ACC112 (cell line): ENCODE measurements at regions not wholly inside any gene's neighbourhood (a gene's known extent, or its start where the extent isn't known, plus 50 kb on each side); places are given as distances from the start of the nearest gene placed in this dataset.

Source experiments
- H2AFZ ChIP-seq: fragments of 200-600 bp; sonication (generic); one replicate; pipeline ENCODE4 v1.6.0; 2017; ENCODE audit warnings: antibody characterized with exemption, low read length; ENCODE audit not compliant: unreplicated experiment
- H3K27ac ChIP-seq: fragments of 200-600 bp; sonication (generic); 2 replicates; pipeline ENCODE4 v1.5.1; 2014; ENCODE audit warnings: low read depth, mild to moderate bottlenecking, antibody characterized with exemption, low read length, moderate library complexity
- H3K27me3 ChIP-seq: fragments of 200-600 bp; sonication (generic); 2 replicates; pipeline ENCODE4 v1.6.1; 2014; ENCODE audit warnings: mild to moderate bottlenecking, antibody characterized with exemption, low read length, moderate library complexity, mixed read lengths; ENCODE audit not compliant: insufficient read depth
- H3K36me3 ChIP-seq: fragments of 200-600 bp; sonication (generic); 2 replicates; pipeline ENCODE4 v1.6.1; 2016; ENCODE audit warnings: mild to moderate bottlenecking, antibody characterized with exemption, low read length, moderate library complexity, mixed read lengths; ENCODE audit not compliant: insufficient read depth
- H3K4me1 ChIP-seq: fragments of 200-600 bp; sonication (generic); one replicate; pipeline ENCODE4 v1.6.1; 2016; ENCODE audit warnings: low read length, mixed read lengths; ENCODE audit not compliant: insufficient read depth, unreplicated experiment, control insufficient read depth
- H3K4me3 ChIP-seq: fragments of 200-600 bp; sonication (generic); 2 replicates; pipeline ENCODE4 v1.5.1; 2014; ENCODE audit warnings: mild to moderate bottlenecking, low read depth, low read length
- H3K79me2 ChIP-seq: fragments of 200-600 bp; sonication (generic); one replicate; pipeline ENCODE4 v1.6.0; 2016; ENCODE audit warnings: low read length; ENCODE audit not compliant: control insufficient read depth, unreplicated experiment, insufficient read depth

DNA sequence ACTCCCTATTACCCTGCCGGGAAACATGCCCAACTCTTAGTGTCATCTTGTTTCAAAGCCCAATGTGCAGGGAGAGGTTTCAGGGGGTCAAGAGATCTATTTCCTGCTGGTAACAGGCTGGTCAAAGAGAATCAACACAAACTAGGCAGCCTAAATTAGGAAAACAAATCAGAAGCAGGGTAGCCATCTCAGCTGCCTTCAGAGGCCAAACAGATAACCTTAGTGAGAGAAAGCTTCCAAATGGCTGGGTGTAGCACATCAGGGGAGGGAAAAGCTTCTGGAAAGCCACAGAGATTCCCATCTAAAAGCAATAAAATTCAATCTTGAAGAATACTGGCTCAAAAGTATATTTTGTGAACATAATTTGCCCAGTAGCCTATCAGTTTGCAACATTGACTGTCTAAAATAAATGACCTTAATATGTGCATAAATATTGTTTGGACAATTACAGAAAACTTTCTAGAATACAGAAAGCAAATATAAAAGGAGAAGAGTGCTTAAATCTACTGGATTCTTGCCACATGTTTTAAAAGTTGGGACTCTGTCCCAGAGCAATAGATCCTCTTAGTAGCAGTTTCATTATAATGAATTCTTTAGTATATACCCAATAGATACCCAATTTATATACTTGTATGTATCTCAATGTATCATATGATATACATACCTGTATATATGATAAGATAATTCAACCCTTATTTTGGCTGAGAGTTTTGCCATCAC is 371.9 kb upstream of the RARB start:
- H3K27me3 ChIP-seq, result no peaks in the 10 kb centered on the region

DNA sequence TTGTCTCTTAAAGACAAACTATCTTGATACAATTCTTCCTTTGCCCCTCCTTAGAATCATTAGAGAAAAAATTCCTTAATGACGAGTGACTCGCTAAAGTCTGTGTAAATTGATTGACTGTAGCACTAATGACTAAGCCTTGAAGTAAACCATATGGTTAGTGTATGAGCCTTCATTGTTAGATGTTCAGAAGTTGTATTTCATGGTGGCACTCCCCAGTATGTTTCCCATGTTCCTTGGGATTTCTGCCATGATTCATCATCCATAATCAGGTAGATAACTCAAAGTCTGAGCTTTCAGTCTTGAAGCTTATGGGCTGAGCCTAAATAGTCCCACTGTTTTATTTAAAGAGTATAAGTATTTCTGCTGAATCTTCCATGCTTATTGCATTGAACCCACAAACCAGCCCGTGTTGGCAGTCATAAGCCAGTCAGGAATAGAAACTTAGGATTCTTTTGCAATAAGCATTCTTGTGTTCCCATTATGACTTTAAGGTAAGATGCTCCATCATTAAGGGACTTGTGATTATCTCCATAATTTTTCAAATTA is 371.2 kb upstream of the RARB start:
- H3K4me3 ChIP-seq, result no peak overlapping the region
- H3K36me3 ChIP-seq, result no peaks in the 10 kb centered on the region
- H3K79me2 ChIP-seq, result no peaks in the 10 kb centered on the region
- H3K4me1 ChIP-seq, result no peaks in the 10 kb centered on the region
- H3K27me3 ChIP-seq, result no peaks in the 10 kb centered on the region
- H2AFZ ChIP-seq, result no peak overlapping the region
- no peak overlapping the region for H3K27ac ChIP-seq

More for the DNA sequence above, 371.9 kb upstream of the RARB start:
- no peak overlapping the region for H2AFZ ChIP-seq
- H3K27ac ChIP-seq, result no peak overlapping the region
- no peak overlapping the region for H3K4me3 ChIP-seq
- no peaks in the 10 kb centered on the region for H3K79me2 ChIP-seq
- no peaks in the 10 kb centered on the region for H3K4me1 ChIP-seq
- no peaks in the 10 kb centered on the region for H3K36me3 ChIP-seq

DNA sequence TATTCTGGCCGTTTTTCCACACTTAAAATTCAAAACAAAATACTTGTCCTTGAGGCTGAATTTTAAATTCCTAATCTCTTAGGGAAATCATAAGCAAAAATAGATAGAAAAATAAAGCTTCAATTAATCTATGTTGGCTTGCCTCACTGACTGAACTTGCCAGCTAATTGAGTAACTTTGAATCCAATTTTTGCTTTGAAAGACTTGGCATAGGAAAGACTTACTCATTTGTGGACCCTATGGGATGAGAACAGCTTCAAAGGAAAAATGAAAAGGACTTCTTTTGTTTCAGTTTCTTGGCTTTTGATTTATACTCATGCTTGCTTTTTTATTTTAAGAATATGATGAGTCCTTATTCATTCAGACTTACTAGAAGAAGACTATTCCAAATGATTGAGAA is 370.7 kb upstream of the RARB start:
- Histone ChIP-seq H3K27me3 (no peaks in the 10 kb centered on the region), H3K36me3 (no peaks in the 10 kb centered on the region), H3K4me1 (no peaks in the 10 kb centered on the region), H2AFZ (no peak overlapping the region), H3K4me3 (no peak overlapping the region), H3K79me2 (no peaks in the 10 kb centered on the region), H3K27ac (no peak overlapping the region)

DNA sequence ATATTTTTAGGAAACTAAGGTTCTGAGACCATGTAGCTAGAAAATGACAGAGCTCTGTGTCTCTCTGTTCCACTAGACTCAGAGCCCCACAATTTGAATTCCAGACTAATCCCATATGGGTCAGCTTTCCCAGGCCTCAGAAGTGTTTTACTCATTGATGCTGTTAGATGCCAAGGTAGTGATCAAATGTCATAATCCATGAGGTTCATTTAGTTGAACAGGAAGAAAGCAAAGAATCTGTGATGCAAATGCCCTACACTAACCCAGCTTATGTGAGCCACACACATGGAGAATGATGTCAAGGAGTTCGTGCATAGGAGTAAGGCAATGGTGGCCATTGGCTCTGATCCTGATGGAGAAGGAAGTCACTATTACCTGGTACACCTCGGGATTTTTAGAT is 363.4 kb upstream of the RARB start:
- Histone ChIP-seq H3K4me3 (no peak overlapping the region), H3K36me3 (no peaks in the 10 kb centered on the region), H3K27ac (no peak overlapping the region), H3K4me1 (no peaks in the 10 kb centered on the region), H3K79me2 (no peaks in the 10 kb centered on the region), H2AFZ (no peak overlapping the region), H3K27me3 (no peaks in the 10 kb centered on the region)

DNA sequence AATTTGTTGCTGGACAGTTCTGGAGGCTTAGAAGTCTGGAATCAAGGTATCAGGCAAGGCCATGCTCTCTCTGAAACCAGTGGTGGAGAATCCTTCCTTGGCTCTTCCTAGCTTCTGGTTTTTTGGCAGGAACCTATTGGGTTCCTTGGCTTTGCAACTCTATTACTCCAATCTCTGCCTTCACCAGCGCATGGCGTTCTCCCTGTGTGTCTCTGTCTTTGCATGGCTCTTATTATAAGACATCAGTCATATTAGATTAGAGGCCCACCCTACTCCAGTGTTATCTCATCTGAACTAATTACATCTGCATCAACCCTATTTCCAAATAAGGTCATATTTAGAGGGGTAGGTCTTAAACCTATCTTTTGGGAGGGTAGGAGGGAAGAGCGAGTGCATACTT is 358.1 kb upstream of the RARB start:
- Histone ChIP-seq H3K27me3 (no peaks in the 10 kb centered on the region), H3K4me1 (no peaks in the 10 kb centered on the region), H3K4me3 (no peak overlapping the region), H3K27ac (no peak overlapping the region), H3K79me2 (no peaks in the 10 kb centered on the region), H2AFZ (no peak overlapping the region), H3K36me3 (no peaks in the 10 kb centered on the region)

DNA sequence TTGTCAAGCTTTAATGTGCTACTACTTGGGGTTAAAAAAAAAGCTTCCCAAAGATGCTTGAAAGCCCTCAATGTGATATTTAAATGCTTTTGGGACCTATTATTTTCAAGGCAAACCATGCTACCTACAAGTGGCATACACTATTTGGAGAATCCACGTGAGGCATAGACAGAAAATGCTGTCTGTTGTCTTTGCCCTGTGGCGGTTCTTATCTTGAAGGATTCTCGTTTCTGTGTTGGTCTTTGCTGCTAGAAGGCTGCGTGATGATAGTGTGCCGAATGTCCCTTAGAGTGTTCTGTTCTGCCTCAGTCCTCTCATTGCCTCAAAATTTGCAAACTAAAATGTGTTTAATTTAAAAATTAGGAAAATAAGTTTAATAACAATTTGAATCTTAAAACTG is 356.2 kb upstream of the RARB start:
- Histone ChIP-seq H3K79me2 (no peaks in the 10 kb centered on the region), H3K27ac (no peak overlapping the region), H3K27me3 (no peaks in the 10 kb centered on the region), H2AFZ (no peak overlapping the region), H3K36me3 (no peaks in the 10 kb centered on the region), H3K4me1 (no peaks in the 10 kb centered on the region), H3K4me3 (no peak overlapping the region)

DNA sequence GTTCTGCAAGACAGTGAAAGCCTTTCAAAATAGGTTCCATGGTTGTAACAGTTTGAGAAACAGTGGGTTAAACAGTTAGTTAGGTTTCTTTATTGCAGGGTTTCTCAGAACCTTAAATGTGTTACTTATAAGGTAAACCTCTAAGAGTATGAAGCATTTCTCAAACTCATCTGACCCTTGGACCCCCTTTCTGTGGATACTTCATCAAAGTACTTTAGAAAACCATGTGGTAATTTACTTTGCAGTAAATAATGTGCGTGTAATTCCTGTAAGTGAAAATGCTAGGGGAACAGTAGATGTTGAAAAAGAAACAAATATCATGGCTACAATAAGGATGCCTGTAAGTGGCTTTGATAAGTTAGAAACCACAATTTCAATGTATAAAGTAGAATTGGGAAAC is 354.6 kb upstream of the RARB start:
- H3K27me3 ChIP-seq, result no peaks in the 10 kb centered on the region

DNA sequence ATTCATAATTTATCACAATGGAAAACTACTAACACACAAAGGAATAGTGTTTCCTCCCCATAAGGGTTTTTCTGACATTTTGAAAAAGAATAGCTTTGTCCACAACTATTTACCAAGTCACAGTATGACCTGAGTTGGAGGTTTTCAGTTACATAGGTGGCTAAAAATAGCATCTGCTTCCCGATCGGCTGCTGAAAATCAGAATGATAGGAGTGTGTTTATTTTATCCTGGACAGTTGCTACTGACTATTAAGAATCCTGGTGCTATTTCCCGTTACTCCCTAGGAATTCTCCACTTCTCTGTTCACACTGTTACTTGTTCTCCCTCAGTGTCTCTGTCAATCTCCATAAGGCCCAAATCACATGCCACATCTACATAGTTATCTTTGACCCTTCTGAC is 353.9 kb upstream of the RARB start:
- Histone ChIP-seq H3K36me3 (no peaks in the 10 kb centered on the region), H2AFZ (no peak overlapping the region), H3K27ac (no peak overlapping the region), H3K4me1 (no peaks in the 10 kb centered on the region), H3K79me2 (no peaks in the 10 kb centered on the region), H3K4me3 (no peak overlapping the region), H3K27me3 (no peaks in the 10 kb centered on the region)

More for the DNA sequence above, 354.6 kb upstream of the RARB start:
- no peaks in the 10 kb centered on the region for H3K4me1 ChIP-seq
- no peak overlapping the region for H3K4me3 ChIP-seq
- no peaks in the 10 kb centered on the region for H3K79me2 ChIP-seq
- H2AFZ ChIP-seq, result no peak overlapping the region
- no peaks in the 10 kb centered on the region for H3K36me3 ChIP-seq
- H3K27ac ChIP-seq, result no peak overlapping the region

DNA sequence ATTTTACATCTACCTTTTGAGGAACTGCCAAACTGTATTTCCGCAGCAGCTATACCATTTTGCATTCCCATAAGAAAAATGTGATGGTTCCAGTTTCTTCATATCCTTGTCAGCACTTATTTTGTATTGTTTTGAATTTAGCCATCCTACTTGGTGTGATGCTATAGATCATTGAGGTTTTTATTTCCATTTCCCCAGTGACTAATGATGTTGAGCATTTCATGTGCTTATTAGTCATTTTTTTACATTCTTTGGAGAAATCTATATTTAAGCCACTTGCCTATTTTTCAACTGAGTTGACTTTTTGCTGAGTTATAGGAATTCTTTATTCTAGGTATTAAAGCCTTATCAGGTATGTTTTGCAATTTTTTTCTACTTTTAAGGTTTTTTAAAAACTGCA is 347.6 kb upstream of the RARB start:
- H3K27me3 ChIP-seq, result no peaks in the 10 kb centered on the region
- no peaks in the 10 kb centered on the region for H3K4me1 ChIP-seq
- H3K4me3 ChIP-seq, result no peak overlapping the region
- no peaks in the 10 kb centered on the region for H3K36me3 ChIP-seq
- H3K79me2 ChIP-seq, result no peaks in the 10 kb centered on the region
- H2AFZ ChIP-seq, result no peak overlapping the region
- no peak overlapping the region for H3K27ac ChIP-seq

DNA sequence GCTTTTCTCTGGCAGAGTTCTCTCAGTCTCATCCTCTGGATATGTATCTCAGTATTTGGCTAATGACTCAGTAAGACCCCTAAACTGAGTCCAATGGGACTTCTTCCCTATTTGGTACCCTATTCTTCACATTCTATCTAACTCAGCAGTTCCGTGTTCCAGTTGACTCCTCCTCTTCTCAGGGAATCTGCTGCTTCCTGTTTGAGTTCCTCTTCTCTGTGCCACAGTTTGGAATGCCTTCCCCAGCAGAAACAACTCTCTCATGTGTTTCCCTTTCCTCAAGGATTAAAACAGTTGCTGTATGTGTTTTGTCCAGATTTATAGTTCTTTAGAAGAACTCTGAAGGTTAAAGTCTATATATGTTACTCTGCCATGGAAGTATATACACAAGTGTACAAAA is 344.0 kb upstream of the RARB start:
- H3K27ac ChIP-seq, result no peak overlapping the region
- H3K4me1 ChIP-seq, result no peaks in the 10 kb centered on the region
- no peaks in the 10 kb centered on the region for H3K36me3 ChIP-seq
- no peak overlapping the region for H2AFZ ChIP-seq
- H3K4me3 ChIP-seq, result no peak overlapping the region
- H3K79me2 ChIP-seq, result no peaks in the 10 kb centered on the region
- no peaks in the 10 kb centered on the region for H3K27me3 ChIP-seq

DNA sequence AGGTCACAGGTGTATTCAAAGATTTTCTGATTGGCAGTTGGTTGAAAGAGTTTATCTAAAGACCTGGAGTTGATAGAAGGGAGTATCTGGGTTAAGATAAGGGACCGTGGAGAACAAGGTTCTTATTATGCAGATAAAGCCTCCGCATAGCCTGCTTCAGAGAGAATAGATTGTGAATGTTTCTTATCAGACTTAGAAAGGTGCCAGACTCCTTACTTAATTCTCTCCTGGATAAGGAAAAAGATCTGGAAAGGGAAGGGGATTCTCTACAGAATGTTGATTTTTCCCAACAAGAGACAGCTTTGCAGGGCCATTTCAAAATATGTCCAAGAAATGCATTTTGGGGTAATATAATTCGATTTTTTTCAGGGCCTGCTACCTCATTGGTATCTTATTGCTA is 341.3 kb upstream of the RARB start:
- Histone ChIP-seq H3K27ac (no peak overlapping the region), H3K4me1 (no peaks in the 10 kb centered on the region), H3K4me3 (no peak overlapping the region), H3K27me3 (no peaks in the 10 kb centered on the region), H3K36me3 (no peaks in the 10 kb centered on the region), H3K79me2 (no peaks in the 10 kb centered on the region), H2AFZ (no peak overlapping the region)
